Left cardiac atrium (tissue), 4 donors: ENCODE measurements at regions not wholly inside any gene's neighbourhood (a gene's known extent, or its start where the extent isn't known, plus 50 kb on each side); places are given as distances from the start of the nearest gene placed in this dataset.

Source experiments
- ATAC-seq, 2 donors: fragments of 200-7000 bp; cut with Tn5 transposase; one replicate each; pipeline ENCODE4 v1.9.1; 2020; ENCODE audit warnings: mild to moderate bottlenecking in 2 of 2, moderate library complexity in 2 of 2
- DNase-seq: peaks from one replicate; pipeline ENCODE4 v3.0.0-alpha.2; 2020
- intact Hi-C, 2 donors: fragments of 100-400 bp; cut with DNase I; formaldehyde crosslinking; loops; one replicate each; pipeline versions ENCODE4 v1.14.1 to v1.15.1; 2022 to 2023
- donor health status: DM: no; HTN: yes; CAD: no.
- donor health status: DM: no; HTN: yes; CAD: no; lungs with severe emphysema.
- donor health status: DM: yes; HTN: yes; CAD: no.
- donor health status: Dilated cardiomyopathy.

DNA sequence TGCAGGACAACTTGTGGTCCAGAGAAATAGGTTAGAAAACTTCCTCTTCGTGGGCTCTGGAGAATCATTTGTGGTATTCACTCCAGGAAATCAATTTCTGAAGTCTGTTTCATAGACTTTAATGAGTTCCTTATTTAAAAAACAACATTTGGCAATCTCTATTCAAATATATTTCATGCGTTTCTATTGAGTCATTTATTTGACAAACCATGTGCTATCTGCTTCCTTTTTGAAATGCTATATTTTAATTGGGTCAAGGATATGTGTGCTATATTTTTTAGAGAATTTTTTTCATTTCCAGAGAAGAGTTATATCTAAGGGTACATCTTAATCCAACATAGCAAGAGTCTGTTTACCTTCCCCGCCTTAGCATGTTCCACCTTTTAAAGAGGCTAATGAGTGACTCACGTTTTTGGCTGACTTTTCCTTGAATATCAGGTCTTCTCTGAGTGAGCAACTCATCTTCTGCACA, 252.4 kb upstream of the EGLN3 start:
- intact Hi-C loops, result no loop called here
- peak in 1 of 2 donors; percentile 56 for ATAC-seq
- no peak for DNase-seq

DNA sequence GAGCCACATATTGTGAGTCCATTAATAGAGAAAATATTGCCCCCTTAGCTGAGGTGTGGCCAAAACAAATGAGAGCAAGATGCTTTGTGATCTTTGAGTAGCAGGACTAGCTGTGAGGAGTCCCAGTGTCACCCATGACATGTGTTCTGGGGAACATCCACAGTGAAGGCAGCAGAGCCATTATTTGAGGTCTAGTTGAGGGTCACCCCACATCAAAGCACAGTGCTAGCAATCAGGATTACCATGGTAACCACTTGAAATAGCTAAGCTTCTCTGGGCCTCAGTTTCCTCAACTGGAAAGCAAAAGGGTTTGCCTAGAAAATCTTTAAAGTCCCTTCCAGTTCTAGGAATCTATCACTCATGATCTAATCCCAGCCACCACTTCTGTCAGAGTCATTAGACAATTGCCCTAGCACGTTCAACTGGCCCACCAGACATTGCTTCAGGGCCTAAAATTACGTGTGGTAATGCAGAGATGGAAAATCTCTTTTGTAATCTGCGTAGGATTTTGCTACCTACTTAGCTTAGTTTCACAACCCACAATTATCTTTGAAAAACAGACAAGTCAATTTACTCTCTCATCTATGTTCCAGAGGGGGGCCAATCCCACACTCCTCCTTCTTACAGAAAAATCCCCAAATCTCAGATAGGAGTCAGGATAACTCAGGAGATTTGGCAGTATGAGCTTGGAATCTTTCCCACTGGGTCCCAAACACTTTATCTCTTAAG, 251.2 kb upstream of the EGLN3 start:
- DNase-seq (no peak), ATAC-seq (peak in 1 of 2 donors; percentile 65)
- intact Hi-C loops, result no loop called here

DNA sequence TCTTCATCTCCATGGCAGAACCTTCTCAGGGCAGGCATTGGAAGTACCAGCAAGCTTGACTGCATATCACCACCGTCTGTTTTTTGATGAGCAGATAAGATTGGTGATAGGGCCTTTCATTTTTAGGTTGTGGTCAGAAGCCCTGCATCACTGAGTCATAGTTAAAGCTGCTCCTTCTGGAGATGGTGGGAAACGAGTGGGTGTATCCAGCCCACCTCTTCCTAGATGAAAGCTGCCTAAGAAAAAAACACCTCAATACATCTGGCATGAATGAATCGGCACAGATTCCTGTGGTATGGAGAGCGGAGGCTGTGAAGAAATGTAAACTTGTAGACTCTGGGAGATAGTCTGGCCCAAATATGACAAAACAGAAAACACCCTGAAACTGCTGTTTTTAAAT, 248.7 kb upstream of the EGLN3 start:
- peak in 1 of 2 donors; percentile 23 for ATAC-seq
- intact Hi-C loops, result no loop called here
- no peak for DNase-seq

DNA sequence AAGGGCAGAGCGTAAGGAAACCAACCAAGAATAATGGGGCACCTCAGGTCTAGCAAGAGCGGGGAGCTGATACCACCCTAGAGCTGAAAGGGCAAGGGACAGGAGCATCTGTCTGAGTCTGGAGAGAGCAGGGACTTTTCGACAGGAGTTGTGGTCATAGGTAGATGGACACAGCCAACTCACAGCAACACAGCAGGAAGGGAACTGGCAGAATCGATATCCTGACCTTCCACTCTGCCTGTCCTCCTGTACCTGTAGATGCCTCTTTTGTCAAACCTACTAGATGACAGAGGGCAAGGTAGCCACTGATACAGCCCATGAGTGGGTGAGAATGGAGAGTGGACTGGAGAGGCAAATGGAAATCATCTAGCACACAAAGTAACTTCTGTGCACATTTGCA, 247.2 kb upstream of the EGLN3 start:
- intact Hi-C loops, result no loop called here
- DNase-seq (no peak), ATAC-seq (no peak)

DNA sequence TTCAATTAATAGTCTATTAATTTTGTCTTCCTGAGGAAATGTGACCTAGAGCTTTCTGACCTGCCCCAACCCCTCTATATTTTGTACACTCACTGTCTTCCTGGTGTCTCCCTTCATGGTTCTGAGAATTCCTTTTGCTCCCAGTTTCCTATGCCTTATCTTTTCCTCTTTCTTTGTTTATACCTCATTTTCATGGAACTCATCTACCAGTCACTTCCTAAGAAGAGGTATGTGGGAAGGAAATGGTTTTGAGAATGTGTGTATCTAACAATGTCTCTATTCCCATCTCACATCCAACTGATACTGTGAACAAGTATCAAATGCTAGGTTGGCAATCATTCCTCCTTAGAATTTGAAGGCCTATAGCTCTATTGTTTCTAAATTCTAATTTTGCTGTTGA, 245.1 kb upstream of the EGLN3 start:
- ATAC-seq (no peak), DNase-seq (no peak)
- intact Hi-C loops, result no loop called here

DNA sequence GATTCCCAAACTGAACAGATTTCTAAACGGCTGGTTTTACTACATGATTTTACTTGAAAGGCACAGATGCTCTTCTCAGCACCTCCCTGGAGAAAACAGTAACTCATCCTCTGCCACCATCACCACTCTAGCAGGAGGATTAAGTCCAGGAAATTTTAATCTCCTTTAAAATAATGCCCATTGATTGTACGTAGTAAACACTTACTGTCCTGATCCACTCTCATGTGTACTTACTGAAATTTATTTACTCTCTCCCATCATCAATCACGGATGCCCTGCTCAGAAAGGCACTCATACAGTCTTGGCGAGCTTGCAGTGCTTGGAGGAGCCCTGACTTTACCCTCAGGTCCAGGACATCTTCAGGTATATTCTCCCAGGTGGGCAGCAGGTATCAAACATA, 239.8 kb upstream of the EGLN3 start:
- intact Hi-C loops, result no loop called here
- ATAC-seq, result no peak
- no peak for DNase-seq

DNA sequence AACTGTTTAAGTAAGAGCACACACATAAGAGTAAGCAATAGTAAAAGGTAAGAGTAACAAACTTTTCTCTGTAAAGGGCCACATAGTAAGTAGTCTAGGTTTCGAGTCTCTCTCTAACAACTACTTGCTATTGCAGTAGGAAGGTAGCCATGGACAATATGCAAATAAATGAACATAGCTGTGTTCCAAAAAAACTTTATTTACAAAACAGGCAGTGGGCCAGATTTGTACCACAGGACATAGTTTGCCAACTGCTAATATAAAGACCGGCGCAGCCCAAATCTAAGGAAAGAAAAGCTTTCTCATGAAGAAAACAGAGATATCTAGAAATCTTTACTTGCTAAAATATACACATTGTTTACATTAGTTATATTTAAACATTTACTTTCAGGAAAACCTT, 239.0 kb upstream of the EGLN3 start:
- intact Hi-C loops, result no loop called here
- DNase-seq, result no peak
- ATAC-seq, result no peak

DNA sequence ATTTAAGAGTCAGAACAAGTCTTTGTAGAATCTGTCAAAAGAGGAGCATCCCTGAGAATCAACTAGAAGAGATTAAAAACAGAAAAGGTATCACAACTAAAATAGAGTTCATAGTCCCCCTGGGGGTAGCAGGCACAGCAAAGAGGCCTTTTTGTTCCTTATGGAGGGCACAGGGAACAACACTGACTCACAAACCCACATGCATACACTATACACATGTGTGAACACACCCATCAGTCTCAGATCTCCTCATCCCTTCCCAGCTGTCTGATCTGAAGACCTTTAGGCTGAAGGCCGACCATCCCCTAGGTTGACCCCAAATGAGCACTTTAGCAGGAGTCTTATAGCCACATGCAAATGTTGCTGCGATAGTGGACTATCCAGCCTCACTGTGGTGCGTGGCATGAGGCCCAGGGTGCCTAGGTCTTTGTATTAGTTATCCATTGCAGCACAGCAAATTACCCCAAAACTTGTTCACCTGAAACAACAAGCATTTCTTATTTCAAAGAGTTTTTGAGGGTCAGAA, 236.7 kb upstream of the EGLN3 start:
- intact Hi-C loops, result no loop called here
- DNase-seq, result no peak
- ATAC-seq, result no peak

DNA sequence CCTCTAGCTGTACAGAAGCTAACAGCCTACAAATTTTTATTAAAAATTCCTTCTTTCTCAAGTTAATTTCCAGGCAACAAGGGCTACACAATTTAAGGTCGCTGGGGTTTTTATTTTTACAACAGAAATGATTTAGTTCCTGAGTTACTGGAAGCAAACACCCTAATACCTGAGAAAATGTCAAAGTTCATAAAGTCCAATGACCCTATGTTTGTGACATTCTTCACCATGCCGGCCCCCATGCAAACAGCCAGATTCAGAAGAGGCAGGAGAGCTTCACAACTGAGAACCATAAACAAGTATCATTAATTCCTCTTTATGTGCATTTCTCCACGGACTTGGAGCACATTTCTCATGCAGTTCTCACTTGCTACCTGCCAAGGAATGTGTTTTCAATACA, 236.2 kb upstream of the EGLN3 start:
- ATAC-seq (no peak), DNase-seq (no peak)
- intact Hi-C loops, result no loop called here

DNA sequence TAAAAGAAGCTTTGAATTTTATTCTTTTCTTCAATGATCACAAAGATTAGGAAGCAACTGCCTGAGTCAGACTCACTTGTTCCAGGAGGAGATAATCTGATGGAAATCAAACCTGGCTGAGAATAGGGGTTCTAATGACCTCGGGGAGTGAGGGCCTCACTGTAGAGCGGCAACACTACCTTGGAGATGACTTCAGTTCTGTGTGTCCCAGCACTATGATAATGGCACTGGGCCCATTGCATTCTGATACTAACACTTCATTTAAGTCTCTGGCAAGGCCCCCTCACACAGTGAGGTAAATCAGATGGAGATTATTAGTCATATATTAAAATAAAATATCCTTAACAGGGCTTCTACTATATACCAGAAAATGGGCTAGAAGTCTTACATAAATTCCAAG, 233.3 kb upstream of the EGLN3 start:
- ATAC-seq (no peak), DNase-seq (no peak)
- intact Hi-C loops, result no loop called here

DNA sequence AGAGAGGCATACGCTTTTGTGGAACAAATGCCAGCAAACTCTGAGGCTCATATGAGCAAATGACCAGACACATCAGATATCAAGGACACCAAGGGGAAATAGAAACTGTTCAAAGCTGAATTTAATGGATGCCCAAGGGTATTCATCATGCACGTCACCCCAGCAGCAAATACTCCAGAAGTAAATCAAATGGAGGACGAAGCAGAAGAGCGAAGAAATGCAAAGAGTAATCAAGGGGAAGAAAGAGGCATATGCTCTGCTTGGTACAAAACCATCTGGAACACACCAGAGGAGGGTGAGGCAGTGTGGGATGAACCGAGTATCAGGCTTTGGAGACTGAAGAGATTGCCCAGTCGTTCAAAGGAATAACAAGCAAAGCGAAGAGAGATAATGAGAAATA, 232.6 kb upstream of the EGLN3 start:
- intact Hi-C loops, result no loop called here
- ATAC-seq (no peak), DNase-seq (no peak)

DNA sequence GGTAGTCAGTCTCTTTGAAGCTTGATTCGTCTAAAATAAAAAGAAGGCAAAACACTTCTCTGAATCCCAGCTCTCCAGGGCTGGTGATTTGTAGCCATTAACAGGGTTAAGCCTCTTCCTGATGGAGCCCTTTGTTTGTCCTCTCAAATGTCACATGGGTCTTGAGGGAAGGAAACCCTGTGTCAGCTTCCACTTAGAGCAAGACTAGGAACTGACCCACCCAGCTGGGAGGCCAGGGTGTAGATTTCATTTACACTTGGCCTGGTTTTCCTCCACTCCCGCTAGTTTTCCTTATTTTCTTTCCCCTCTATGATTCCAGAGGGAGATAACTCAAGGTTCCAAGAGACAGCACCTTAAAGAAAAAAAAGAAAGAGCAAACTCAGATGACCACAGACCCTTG, 230.5 kb upstream of the EGLN3 start:
- intact Hi-C loops, result no loop called here
- no peak for DNase-seq
- ATAC-seq, result peak in 1 of 2 donors; percentile 60

DNA sequence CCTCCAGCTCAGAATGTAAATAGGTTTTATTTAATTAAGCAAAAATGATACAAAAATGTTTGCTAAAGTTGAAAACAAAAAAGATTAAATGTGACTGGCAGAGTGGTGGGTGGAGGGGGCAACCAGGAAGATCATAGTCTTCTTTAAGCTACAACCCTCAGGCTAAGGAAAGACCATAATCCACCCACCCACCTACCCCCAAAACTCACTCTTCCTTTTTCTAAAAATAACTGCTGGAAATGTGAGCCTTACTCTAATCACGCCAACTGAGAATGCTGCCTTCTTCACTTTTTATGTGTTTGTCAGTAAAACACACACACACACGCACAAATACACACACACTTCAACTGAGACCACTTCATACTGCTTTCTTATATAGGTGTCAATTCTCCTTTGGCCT, 230.0 kb upstream of the EGLN3 start:
- intact Hi-C loops, result no loop called here
- no peak for DNase-seq
- no peak for ATAC-seq

DNA sequence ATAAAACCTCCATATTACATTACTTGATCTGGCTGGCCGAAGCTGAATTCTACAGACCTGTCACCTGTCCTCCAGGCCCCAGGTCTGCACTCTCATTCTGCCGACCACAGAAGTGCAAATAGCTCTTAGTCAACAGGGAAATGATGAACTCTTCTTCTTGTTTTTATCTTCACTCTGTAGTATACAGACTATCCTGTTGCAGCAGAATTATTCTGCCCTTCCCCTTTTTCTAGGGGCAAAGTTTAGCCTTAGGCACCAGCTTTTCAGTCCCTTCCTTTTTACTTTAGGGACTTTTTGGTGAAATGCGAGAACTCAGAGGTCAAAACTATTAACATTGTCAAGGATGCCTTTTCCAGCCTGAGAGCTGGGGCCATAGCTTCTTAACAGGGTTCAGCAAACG, 229.6 kb upstream of the EGLN3 start:
- peak in 1 of 2 donors; percentile 34 for ATAC-seq

DNA sequence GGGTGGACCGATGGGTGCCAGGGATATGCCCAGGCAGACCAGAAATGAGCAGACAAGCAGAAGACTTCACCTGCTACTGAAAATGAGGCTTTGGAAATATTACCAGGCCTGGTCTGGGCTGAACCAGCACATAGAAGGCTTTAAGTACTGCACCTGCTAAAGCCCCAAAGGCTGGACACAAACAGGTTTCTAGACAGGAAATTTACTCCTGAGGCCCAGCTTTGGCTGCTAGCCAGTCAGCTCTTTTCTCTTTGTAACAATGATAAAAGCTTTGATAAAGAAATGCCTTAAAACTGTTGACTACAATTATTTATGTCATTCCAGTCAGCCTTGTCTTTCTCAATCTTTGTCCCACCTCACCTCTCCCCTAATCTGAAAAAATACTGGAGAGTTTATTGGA, 228.9 kb upstream of the EGLN3 start:
- intact Hi-C loops, result no loop called here
- ATAC-seq, result no peak
- no peak for DNase-seq

More for the DNA sequence above, 229.6 kb upstream of the EGLN3 start:
- DNase-seq, result no peak
- intact Hi-C loops, result no loop called here

DNA sequence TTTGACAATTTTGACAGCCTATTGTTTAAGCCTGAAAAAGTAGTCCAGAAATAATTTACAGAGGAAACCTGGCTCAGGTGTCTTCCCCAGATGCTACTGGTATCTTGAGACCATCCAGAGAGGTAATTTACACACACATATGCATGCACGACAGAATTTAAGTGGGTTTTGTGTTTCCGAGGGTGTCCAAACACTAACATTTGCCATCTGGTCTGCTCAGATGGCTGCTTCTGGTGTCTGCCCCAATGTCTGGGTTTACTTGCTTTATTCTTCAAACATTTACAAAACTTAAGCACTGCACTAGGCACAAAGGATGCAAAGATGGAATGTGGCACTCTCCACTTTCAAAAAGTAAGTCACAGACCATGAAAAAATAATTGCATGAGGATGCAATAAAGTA, 226.6 kb upstream of the EGLN3 start:
- intact Hi-C loops, result no loop called here
- no peak for ATAC-seq
- DNase-seq, result no peak

DNA sequence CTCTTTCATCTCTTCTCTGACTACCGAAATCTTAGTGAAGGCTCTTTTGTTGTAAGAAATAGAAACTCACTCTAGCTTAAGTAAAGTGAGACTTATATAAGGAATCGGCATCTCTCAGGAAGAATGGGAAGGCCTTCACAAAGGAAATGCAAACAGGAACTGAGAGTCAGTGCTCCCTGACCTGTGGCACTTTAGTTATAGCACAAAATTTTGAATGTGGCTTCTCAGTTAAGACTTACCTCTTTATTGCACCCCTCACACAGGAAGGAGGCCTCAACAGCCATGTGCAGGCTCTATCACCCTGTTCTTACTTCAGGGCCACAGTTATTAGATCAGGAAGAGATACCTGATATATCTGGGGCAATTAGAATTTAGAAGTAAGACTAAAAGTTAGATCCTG, 224.7 kb upstream of the EGLN3 start:
- DNase-seq (no peak), ATAC-seq (no peak)
- intact Hi-C loops, result no loop called here

DNA sequence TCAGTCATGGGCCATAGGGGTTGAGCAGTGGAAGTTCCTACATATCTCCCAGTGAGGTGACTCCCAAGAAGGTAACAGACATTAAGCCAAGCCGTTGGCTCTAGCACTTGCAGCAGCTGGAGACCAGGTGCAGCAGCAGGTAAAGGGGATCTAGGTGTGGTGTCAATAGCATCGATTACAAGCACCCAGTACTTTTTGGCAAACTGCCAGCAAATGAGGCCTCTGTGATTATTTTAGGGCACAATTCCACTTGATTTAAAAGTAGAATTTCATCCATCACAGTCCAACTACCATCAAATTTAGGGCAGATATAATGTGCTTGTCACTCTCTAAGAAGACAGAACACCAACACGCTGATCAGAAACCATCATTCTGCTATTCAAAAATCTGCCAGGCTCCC, 224.1 kb upstream of the EGLN3 start:
- DNase-seq, result no peak
- ATAC-seq, result no peak
- intact Hi-C loops, result no loop called here

DNA sequence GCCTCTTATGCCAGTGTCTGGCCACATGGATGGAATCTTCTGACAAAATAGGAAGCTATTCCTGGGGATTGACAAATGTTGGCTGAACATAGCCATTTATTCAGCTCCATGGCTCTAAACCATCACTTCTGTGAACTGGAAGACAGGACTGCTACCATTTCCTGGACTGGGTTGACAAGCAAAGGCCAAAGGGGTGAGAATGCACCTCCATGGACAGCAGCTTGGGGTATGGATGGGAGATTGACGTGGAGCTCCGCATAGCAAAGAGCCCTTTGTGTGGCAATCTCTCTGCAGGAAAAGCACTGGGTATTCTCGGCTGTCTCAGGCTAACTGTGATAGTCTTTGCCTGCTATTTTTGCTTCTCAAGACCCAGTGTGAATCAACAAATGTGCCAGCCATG, 223.0 kb upstream of the EGLN3 start:
- intact Hi-C loops, result no loop called here
- ATAC-seq, result no peak
- no peak for DNase-seq

DNA sequence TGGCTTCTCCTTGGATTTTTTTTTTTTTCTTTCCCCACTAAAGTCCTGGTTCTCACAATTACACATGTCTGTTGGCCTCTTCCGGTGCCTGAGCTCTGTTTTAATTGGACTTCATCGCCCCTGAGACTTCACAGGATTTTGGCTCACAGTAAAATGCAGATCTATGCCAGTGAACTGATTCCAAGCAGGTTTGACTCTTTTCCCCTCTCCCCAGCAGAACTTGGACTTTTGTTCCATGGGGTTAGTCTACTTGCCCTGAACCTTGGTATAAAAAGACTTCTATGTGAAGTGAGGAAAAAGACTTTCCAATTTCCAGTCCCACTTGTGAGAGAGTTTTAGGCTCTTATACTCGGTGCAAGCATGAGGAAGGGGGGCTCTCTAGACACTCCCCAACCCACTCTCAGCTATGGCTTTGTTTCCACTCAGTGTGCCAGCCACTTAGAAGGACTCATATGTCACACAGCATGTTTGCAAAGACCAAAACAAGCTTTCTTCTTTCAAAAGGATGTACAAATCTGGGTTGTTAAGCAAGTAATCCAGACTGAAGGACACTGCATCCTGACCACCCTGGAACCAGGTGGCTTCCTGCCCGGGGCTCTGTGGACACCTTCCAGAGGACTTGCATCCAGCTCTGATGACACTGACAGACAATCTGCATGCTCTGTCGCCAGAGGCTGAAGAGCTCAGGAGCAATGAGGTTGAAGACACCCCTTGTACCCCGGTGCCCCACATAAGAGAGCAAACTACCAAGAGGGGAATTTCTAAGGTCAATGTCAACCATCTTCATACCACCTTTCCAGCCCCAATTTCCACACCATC, 221.9 kb upstream of the EGLN3 start:
- intact Hi-C loops, result no loop called here
- DNase-seq, result no peak
- peak; percentile 55 to 61 for ATAC-seq

DNA sequence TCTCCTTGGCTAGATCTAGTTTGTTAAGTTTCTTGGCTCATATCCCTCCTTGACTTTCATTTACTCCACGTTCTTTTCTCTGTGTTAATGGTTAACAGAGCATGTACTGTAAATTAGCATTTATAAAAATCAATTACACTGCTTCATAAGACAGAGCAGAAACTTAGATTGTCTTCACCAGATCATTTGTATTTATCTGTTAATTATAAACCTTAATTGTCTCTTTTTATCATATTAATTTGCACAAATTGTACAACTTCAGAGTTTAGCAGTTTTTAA, 221.2 kb upstream of the EGLN3 start:
- intact Hi-C loops, result no loop called here
- no peak for ATAC-seq
- no peak for DNase-seq
